Spleen (tissue), 7 donors: ENCODE measurements at regions not wholly inside any gene's neighbourhood (a gene's known extent, or its start where the extent isn't known, plus 50 kb on each side); places are given as distances from the start of the nearest gene placed in this dataset.

ENCODE experiments used
- CTCF ChIP-seq, 11 experiments: fragments of 200-600 bp in 7 of 11; fragments of 450-650 bp in 4 of 11; sonication (generic) in 4 of 11; IDR thresholded peaks in 8 of 11; conservative IDR thresholded peaks in 3 of 11; 1 replicate in 7 of 11; 2 replicates in 4 of 11; pipeline versions ENCODE4 v1.4.0 to v1.8.0; 2016 to 2021; ENCODE audit warnings: antibody characterized with exemption in 11 of 11, inconsistent platforms in 4 of 11, mild to moderate bottlenecking in 1 of 11
- POLR2A ChIP-seq, 3 donors: fragments of 450-650 bp; IDR thresholded peaks; one replicate each; pipeline ENCODE4 v1.5.1; 2017; ENCODE audit warnings: antibody characterized with exemption in 3 of 3, mild to moderate bottlenecking in 1 of 3
- POLR2AphosphoS5 ChIP-seq, 3 donors: sonication (generic); formaldehyde crosslinking; IDR thresholded peaks; one replicate each; pipeline ENCODE4 v1.5.1; 2017; ENCODE audit warnings: antibody characterized with exemption in 3 of 3
- donor health status: DM: no; HTN: no; CAD: no; lungs with moderate emphysema.
- donor health status: DM: no; HTN: no; CAD: no.
- donor health status: DM: no; HTN: no; CAD: no.

- TF ChIP-seq CTCF (IDR thresholded peaks at IDR 0.05 in 8 of 11, conservative IDR thresholded peaks at IDR 0.05 in 3 of 11) (no peak), POLR2A (IDR thresholded peaks at IDR 0.05) (no peak), POLR2AphosphoS5 (IDR thresholded peaks at IDR 0.05) (no peak)
Observed at GRCh38 chr4:187085339-187085738, 361.7 kb upstream of the FAT1 start.
